T-helper 9 cell (primary cell): ENCODE measurements at regions not wholly inside any gene's neighbourhood (a gene's known extent, or its start where the extent isn't known, plus 50 kb on each side); places are given as distances from the start of the nearest gene placed in this dataset.

Experiments
- DNase-seq: peaks from one replicate; pipeline ENCODE4 v3.0.0-alpha.2; 2020

DNA sequence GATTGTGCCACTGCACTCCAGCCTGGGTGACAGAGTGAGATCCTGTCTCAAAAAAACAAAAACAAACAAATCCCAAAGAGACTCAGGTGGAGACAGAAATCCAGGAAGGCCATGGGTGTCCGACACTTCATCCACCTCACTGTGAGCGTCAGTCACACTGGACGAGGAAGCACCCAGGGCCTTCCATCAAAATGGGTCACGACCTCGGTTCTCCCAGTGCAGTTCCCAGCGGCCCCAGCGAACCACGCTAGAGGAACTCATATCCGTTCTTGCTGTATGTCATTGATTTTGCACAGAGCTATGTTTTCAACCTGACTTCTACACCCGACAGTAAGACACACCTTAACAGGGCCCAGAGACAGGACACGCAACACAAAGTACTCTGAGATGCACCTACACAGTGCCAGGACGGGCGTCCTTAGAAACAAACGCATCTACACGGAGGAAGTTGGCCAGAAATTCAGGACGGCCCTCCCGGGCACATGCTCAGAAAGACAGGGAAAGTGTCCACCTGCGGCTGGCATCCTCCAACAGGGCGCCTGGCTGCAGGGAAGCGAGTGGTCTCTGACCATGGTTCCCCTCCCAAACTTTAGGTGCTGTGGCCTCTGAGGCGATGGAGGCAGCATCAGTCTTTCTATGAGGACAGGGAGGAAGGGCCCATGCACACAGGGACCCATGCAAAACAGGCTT lies 410.5 kb downstream of the CTTN start:
- DNase-seq: no peak

DNA sequence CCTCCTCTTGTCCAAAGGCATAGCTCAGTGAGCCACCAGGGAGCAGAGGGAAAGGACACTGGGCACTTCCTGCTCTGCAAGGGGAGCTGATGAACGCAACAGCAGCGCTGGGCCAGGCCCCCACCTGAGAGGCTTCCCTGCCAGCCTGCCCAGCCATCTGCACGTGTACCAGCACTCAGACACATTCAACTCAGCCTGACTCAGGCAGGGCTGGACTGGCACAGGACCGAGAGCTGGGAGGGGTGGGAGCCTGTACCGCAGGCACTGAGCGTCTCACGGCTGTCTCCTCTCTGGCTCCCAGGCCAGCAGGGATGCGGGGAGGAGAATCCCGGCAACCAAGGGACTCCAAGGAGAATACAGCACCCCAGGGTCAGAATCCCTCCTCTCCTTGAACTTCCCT lies 411.8 kb downstream of the CTTN start:
- no peak for DNase-seq

DNA sequence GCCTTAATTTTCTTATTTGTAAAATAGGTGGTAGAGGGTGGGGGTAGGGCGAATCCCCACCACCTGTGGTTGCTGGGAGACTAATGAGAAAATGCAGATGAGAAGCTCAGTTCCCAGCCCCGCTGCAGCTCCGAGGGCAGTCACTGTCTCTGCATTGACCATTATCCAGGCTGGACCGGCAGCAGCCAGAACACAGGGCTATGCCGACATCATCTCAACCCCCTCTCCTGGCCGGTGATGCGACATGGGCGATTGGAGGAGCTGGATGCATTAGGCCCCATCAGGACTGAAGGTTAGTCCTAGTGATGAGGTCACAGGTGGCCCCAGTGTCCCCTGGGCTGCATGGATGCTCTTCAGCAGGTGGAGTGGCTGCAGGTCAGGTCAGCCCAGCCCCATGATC lies 412.4 kb downstream of the CTTN start:
- DNase-seq: no peak

DNA sequence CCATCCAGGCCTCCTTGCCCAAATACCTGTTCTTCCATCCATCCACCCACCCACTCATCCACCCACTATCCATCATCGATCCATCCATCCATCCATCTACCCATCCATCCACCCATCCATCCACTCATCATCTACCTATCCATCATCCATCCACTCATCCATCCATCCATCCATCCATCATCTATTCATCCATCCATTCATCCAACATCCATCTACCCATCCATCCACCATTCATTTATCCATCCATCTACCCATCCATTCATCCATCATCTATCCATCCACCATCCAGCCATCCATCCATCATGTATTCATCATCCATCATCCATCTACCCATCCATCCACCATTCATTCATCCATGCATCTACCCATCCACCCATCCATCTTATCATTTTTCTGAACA lies 413.2 kb downstream of the CTTN start:
- DNase-seq: no peak

DNA sequence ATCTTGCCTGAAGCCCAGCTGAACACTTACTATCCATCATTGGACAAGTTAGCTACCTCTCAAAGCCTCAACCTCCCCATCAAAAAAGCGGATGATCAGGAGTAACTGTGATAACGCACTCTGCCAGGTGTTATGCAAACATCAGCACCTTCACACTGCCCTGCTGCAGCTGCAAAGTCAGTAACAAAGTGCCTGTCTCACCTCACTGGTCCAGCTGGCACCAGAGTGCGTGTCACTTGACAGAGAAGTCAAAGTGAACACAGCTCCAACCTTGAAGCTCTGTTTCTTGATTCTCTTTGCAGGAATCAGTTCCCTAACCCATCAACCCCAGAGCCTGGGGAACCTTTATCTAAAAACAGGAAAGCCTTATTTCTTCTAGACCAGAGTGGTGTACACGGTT lies 413.6 kb downstream of the CTTN start:
- DNase-seq: no peak

DNA sequence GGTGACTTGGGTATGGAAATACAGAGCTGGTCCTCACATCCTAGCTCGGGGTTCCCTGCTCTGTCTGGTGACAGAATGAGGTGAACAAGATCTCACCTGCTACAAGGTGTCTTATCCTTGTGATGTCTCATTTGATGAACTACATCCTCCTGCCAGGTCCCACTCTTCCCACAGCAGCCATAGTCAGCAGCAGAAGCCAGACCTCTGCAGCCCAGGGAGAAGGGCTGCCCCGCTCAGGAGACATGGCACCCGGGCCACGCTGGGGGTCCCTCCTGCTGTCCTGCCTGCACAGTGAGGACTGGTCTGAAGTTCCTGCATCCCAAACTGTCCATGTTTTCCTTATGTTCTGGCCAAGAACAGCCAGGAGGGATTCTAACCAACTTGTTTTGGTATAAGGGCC lies 414.1 kb downstream of the CTTN start:
- no peak for DNase-seq

DNA sequence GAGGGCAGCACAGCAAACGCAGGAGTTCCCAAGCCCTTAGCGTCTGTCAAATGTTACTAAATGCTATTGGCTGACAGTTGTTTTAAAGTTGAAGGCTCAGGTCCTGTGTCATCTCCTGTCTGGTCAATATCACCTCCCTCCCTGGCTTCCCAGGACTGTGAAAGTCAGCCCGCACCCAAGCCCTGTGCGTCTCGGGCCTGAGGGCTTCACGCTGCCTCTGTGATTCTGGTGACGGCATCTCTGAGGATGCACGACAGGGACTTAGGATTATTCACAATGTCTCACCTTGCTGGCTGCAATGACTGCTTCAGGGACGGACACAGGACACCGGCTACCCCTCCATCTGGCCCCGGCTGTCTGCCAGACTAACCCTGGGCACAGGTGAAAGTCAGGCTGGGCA lies 415.3 kb downstream of the CTTN start:
- no peak for DNase-seq

DNA sequence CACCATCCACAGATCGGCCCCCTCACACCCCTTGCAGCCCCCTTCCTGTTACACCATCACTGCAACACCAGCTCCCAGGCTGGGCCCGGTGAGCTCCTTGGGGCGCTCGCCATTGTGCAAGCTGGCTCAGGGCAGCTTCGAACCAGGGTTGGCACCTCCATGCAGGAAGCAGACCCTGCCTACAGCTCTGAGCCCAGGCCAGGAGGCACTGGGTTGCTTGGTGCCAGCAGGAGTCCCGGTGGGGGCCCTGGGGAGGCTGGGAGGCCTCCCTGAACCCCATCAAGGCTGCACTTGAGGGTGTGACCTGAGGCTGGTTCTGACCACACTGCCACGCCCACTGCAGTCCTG lies 417.1 kb downstream of the CTTN start:
- DNase-seq: no peak

DNA sequence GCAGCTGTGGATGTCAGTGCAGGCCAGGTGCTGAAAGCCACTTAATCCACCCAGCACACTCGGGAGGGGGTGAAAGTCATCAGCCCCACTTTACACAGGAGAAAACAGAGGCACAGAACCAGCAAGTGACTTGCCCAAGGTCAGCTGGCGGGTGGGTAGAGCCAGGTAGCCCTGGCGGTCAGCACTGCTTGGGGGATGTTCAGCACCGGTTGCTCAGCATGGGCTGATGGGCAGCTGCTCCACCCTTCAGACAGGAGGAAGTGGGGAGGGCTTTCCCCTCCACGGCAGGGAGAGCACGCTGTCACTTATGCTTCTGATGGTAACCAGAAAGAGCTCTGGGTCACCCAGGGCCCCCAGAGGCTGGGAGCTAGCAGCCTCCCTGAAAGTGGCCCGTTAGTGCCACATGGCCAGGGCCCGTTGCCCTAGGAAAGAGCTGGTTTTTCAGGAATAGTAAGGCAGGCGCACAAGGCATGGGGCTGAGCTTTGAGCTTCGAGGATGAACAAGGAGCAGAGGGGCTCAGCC lies 417.9 kb downstream of the CTTN start:
- DNase-seq: no peak

DNA sequence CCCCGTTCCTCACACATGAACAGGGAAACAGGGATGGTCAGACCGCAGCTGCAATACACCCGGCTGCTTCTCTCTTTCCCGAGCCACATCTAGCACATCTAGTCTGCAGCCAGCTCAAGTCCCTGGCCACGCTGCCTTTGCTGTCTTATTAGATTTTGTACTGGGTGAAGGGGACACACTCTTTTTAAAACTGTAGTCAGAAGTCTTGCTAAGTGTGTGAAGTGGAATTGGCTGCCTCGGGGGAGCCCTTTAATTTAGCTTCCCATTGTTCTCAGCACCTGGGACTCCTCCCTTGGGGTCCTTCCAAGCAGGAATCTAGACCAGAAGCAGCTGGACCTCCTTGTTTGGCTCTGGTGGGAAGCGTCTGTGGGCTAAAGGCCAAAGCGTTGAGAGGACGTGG lies 420.0 kb downstream of the CTTN start:
- no peak for DNase-seq

DNA sequence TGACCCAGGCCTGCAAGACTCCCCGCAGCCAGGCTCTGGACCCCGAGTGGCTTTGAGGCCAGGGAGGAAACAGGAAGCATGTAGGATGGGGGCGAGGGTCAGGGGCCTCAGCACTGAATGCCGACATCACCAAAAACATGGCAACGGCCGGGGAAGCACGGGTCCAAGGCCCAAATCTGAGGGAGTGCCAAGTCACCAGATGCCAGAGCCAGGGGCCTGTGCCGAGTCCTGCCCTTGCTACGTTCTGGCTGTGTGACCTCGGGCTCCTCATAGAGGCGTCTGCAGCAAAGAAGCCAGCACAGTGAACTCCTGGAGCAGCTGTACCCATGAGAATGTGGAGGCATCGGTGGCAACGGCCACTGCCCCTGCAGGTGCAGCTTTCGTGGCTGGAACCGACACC lies 420.7 kb downstream of the CTTN start:
- DNase-seq: no peak

DNA sequence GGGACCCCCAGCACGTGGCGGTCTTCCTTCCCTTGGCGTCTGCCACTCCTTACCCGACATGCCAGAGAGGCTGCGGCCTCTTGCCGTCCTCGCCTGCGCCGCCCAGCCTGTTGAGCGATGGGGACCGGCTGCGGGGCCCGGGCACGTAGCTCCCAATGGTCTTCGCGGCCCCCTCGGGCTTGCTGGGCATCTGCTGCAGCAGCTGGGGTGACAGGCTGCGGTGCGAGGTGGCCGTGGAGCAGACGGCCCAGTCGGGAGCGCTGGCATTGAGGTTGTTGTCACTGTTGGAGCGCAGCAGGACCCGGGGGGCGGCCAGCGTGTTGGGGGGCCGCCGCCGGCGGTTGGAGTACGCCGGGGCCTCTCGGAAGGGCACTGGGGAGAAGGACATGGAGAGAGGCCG lies 422.0 kb downstream of the CTTN start:
- no peak for DNase-seq

DNA sequence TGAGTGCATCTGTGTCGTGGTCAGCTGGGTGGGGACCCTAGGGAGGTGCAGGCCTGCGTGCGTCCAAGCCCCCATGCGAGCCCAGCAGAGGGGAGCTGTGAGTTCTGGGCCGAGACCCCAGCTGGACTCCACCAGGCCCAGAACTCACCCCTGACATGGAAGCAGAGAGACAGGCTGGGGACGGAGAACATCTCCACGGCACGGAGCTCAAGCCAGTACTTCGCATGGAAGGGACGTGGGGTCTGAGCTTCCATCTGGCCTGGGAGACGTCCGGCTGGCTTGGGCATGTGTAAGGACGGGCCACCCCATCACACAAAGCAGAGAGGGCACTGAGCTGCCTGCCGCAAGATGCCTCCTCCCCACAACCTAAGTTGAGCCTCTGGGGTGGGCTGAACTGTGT lies 422.4 kb downstream of the CTTN start:
- no peak for DNase-seq

DNA sequence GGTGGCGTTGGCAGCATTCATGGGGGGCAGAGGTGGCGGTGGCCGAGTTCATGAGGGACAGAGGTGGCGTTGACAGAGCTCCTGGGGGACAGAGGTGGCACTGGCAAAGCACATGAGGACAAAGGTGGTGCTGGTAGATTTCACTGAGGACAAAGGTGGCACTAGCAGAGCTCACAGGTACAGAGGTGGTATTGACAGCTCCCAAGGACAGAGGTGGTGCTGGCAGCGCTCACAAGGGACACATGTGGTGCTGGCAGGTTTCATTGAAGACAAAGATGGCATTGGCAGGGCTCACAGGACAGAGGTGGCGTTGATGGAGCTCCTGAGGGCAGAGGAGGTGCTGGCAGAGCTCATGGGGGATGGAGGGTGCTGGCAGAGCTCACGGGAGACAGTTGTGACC lies 425.4 kb downstream of the CTTN start:
- no peak for DNase-seq

DNA sequence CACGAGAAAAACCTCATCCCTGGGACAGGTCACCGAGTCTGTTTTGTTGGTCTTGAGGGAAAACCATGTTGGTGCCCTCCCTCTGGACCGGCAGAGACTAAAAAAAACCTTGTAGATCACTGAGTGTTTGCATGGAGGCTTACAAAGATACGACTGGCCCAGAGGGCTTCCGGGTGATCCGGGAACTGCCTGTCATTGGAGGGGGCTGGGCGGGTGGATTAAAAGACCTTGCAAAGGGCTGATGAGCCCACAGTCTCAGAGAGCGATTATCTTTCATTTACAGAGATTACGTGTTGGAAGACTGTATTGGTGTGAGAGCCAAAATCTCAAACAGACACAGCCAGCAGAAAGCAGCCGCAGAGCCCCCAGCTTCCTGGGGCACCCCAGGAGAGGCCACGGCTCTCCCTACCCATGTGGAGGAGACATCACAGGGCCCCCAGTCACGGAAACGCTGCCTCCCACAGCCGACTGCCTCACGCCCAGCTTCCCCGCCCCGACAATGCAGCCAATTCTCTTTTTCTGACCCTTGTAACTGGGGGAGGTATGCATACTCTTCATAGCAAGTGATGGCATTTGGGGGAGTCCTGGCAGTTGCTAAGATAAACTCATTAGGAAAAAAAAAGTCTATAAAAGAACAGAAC lies 426.4 kb downstream of the CTTN start:
- no peak for DNase-seq

DNA sequence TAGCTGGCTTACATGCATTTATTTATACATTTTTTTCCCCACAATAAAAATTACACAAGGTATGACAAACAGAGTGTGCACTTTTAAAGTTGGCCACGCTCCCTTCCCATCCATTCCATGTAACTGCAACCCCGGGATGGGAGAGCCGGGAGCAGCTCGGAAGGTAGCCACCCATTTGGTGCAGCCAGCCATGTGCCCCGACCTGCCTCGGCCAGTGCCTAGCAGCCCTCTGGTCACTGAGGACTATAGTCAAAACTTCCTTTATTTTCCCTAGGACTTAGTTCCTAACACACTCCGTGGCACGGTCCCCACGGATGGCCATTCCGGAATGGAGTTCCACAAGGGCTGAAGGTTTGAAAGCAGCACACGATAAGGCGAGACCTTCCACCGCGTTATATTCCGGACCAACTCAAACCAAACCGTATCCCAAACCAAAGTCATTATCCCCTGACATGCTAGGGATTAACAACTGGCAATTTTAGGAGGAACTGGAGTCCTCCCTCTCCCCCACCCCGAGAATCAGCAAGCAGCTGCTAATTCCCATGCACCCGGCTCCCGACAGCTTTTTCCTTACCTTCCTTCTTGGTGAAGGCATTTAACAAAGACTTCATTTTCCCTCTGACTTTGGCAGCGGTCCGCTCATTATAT lies 426.4 kb downstream of the SHANK2 start:
- DNase-seq: no peak

DNA sequence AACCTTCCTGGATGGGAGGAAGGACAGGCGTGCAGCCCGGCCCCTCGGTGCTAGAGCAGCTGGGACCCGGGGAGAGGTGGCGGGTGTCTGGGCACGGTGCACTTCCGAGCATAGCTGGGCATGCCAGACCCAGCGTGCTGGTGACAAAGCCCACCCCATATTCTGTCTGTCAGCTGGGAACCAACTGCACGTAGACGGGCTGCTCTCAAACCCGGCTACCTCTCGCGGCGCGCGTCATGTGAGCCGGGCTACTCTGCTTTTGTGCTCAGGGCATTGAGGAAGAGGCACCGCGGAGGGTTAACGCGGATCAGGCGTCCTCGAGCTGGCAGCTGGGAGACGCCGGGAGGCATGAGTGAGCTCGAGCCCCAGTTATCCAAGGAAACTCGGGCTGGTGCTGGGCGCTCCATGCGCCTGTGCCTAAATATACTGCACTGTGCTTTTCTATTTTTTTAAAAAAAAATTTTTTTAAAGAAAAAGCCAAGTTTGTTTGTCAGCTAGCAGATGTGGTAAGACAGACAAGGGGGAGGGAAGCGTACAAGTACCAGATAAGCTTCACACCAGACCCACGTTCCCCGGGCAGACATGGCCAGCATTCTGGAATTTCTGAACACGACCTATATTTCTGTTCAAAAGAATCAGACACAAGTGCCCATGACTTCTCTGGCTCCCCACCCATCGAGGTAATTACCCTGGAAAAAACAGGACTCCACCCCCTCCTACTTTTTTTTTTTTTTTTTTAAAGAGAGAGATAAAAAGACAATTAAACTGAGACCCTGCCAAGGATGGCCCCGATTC lies 425.6 kb downstream of the SHANK2 start:
- DNase-seq: no peak

DNA sequence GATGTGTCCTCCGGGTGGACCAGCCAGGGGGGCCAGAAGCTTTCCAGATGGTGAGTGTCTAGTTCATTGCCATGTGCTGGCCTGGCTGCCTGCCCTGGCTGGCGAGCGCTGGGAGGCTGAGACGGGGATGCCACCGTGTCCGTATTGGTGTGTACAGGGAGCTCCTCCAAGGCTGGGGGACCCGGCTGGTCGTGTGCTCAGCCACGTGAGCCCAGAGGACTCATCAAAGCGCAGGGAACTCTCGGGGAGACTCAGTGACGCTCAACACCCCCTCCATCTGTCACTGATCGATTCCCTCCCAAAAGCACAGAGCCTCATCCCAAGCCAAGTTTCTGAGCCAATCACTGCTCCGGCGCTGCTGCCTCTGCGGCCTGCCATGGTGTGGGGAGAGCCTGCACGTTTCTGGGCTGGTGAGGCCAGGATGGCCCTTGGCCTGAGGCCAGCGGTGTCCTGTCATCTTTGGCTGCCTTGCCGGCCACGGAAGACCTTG lies 423.7 kb downstream of the SHANK2 start:
- no peak for DNase-seq

DNA sequence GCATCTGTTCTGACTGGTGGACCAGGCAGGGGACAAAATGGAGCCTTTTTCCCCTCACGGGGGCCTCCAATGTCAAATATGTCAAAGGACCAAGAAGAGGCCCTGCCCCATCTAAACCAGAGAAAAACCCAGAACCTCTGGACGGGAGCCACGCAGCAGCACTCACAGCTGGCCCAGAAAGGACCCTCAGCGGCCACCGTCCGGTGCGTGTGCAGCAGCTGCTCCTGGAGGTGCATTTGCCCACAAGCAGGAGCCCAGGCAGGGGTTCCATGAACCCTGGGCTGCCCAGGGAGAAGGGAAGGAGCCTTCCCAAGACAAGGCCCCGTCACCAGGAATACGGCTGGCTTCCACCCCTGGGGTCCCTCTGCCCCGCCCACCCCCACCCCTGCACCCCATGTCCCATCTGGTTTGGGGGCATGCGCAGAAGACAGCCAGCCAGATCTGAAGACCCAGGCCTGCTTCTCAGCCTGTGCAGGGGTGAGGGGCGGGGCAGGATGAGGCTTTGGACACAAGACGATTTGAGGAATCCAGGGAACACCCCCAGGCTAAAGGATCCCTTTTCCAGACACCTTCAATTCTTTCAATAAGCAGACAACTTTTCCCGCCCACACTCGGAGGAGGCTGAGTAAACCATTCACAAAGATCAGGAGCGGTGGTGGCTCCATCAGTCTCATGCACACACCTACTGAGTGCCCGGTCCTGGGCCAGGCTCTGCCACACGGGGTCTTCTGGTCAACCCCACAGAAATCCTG lies 423.1 kb downstream of the SHANK2 start:
- DNase-seq: no peak

DNA sequence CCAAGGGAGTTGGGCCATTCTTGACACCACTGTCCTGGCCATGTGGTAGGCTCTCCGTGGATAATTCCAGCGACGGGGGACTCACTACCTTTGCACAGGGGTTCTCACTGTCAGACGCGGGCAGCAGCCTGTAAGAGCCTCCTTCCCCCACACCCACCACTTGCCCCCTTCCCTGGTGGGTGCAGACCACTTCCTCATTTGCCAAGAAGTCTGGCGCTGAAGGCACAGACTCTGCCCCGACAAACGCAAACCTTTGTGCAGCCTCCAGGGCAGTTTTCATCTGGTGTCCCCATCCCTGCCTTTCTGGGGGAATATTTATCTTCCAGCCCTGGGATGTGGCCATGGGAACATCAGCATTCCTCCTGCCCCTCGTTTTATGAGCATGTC lies 422.5 kb downstream of the SHANK2 start:
- no peak for DNase-seq

DNA sequence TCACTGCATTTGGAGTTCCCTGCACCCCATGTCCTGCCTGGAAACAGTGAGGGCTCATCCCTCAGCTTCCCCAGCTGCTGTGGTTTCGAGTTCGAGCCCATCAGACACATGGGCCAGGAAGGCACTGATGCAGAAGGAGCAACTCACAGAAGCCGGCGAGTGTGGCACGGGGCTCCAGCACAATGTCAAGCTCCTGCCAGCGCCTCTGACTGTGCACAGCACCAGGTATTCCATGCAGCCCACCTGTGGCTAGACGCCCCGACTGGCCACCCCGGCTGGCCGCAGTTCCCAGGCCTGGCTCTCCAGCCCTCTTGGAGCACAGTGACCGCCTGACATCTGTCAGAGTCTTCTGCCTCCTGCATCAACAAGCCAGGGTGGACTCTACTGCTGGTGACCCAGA lies 419.4 kb downstream of the SHANK2 start:
- no peak for DNase-seq

DNA sequence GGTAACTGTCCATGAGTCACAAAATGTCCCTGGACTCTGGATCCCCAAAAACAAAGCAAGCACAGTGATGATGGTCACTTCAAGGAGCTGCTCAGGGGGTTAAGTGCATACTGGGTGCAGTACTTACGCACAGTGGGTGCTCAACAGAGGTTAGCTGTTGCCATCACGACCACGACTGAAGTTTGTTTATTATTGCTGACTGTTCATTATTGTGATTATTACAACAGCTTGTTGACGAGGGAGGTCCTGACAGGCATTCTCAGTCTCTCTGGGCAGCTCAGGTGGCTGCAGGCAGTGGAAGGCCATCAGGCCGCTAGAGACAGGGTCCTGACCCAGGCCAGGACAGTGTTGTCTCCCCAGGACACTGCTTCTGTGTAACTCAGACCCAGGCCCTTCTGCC lies 418.8 kb downstream of the SHANK2 start:
- DNase-seq: no peak
